Endothelial cell of umbilical vein (primary cell): ENCODE measurements at regions not wholly inside any gene's neighbourhood (a gene's known extent, or its start where the extent isn't known, plus 50 kb on each side); places are given as distances from the start of the nearest gene placed in this dataset.

Source experiments
- BruUV-seq: library from RNA; stranded (reverse); fragments of 400-500 nt; replicated peaks from 2 replicates; lab custom pipeline; 2021; lab: Mats Ljungman, UMichigan
- CTCF ChIA-PET: fragments of 300-600, 350-600 bp; sonication (Branson Sonifier 250); formaldehyde crosslinking; loops from one replicate; lab custom pipeline; 2021; ENCODE audit warnings: antibody characterized with exemption, inconsistent platforms; lab: Charles Lee
- POLR2A ChIA-PET: fragments of 300-600, 350-600 bp; sonication (Branson Sonifier 250); formaldehyde crosslinking; loops from one replicate; lab custom pipeline; 2021; ENCODE audit warnings: antibody characterized with exemption, inconsistent platforms; lab: Charles Lee
- DNase-seq: peaks from one replicate; pipeline ENCODE4 v3.0.0-alpha.2; 2011; ENCODE audit warnings: low read depth, low spot score
- FAIRE-seq: peaks from 2 replicates; lab custom pipeline; 2011; peaks lifted over from hg19 to GRCh38; lab: Jason Lieb, UNC
- H2AFZ ChIP-seq: 2 replicates; pipeline ENCODE4 v1.6.0; 2012; ENCODE audit warnings: low read depth, low read length, control low read depth, inconsistent platforms
- H3K27ac ChIP-seq: 2 replicates; pipeline ENCODE4 v1.5.1; 2011; ENCODE audit warnings: low read depth, mild to moderate bottlenecking, control low read depth, low read length, moderate library complexity; ENCODE audit not compliant: insufficient read depth
- H3K27me3 ChIP-seq, 2 experiments: 2 replicates each; pipeline versions ENCODE4 v1.6.0 to v1.6.1; 2011; ENCODE audit warnings: low read length in 2 of 2, mixed read lengths in 1 of 2; ENCODE audit not compliant: control insufficient read depth in 2 of 2, insufficient read depth in 2 of 2
- H3K36me3 ChIP-seq, 2 experiments: 2 replicates in 1 of 2; 3 replicates in 1 of 2; pipeline ENCODE4 v1.5.1; 2011; ENCODE audit warnings: low read length in 2 of 2, mild to moderate bottlenecking in 1 of 2, moderate library complexity in 1 of 2; ENCODE audit not compliant: control insufficient read depth in 2 of 2, insufficient read depth in 2 of 2; ENCODE audit errors: extremely low read depth in 1 of 2
- H3K4me1 ChIP-seq: 3 replicates; pipeline ENCODE4 v1.5.1; 2011; ENCODE audit warnings: mild to moderate bottlenecking, low read length; ENCODE audit not compliant: control insufficient read depth, insufficient read depth; ENCODE audit errors: extremely low read depth
- H3K4me2 ChIP-seq: 2 replicates; pipeline ENCODE4 v1.6.1; 2011; ENCODE audit warnings: low read length, control low read depth, mixed read lengths; ENCODE audit not compliant: insufficient read depth
- H3K4me3 ChIP-seq, 3 experiments: fragments of 200-600 bp in 1 of 3; sonication (generic), shearing (Covaris generic) in 1 of 3; replicated peaks in 1 of 3; 2 replicates each; pipeline ENCODE4 v1.5.1; 2011 to 2016; ENCODE audit warnings: control low read depth in 3 of 3, low read length in 3 of 3, mild to moderate bottlenecking in 2 of 3, inconsistent platforms in 1 of 3, low read depth in 1 of 3, moderate library complexity in 1 of 3; ENCODE audit not compliant: insufficient read depth in 1 of 3
- H3K79me2 ChIP-seq: 2 replicates; pipeline ENCODE4 v1.6.0; 2012; ENCODE audit warnings: low read length, inconsistent platforms; ENCODE audit not compliant: control insufficient read depth, insufficient read depth
- H3K9ac ChIP-seq: replicated peaks from 2 replicates; pipeline ENCODE3; 2011; ENCODE audit warnings: low read length, control low read depth; ENCODE audit not compliant: insufficient read depth; ENCODE audit errors: extremely low read depth
- H3K9me1 ChIP-seq: replicated peaks from 3 replicates; pipeline ENCODE4 v1.6.0; 2011; ENCODE audit warnings: mild to moderate bottlenecking, low read length; ENCODE audit not compliant: control insufficient read depth, insufficient read depth; ENCODE audit errors: extremely low read depth
- H3K9me3 ChIP-seq: replicated peaks from 2 replicates; pipeline ENCODE4 v1.5.1; 2012; ENCODE audit warnings: low read length, inconsistent platforms; ENCODE audit not compliant: control insufficient read depth, insufficient read depth
- H4K20me1 ChIP-seq: replicated peaks from 2 replicates; pipeline ENCODE3; 2011; ENCODE audit warnings: mild to moderate bottlenecking, low read length; ENCODE audit not compliant: control insufficient read depth, insufficient read depth; ENCODE audit errors: extremely low read depth
- CTCF ChIP-seq, 2 donors: IDR thresholded peaks; 1 replicate in 1 of 2; 2 replicates in 1 of 2; pipeline ENCODE4 v1.5.1; 2011; ENCODE audit warnings: low read length in 2 of 2, mild to moderate bottlenecking in 2 of 2, moderate library complexity in 2 of 2, control low read depth in 1 of 2, inconsistent platforms in 1 of 2, low read depth in 1 of 2; ENCODE audit not compliant: insufficient read depth in 1 of 2; ENCODE audit errors: extremely low read depth in 1 of 2
- EZH2 ChIP-seq: IDR thresholded peaks from 2 replicates; pipeline ENCODE4 v1.6.1; 2012; ENCODE audit warnings: borderline replicate concordance, low read depth, mild to moderate bottlenecking, moderate library complexity, low read length, inconsistent platforms; ENCODE audit not compliant: severe bottlenecking
- FOS ChIP-seq: IDR thresholded peaks from 2 replicates; pipeline ENCODE4 v1.6.1; 2011; ENCODE audit warnings: mild to moderate bottlenecking, low read length, moderate library complexity, borderline replicate concordance; ENCODE audit not compliant: insufficient read depth
- GATA2 ChIP-seq: IDR thresholded peaks from 2 replicates; pipeline ENCODE4 v1.7.0; 2011; ENCODE audit warnings: low read depth, mild to moderate bottlenecking, moderate library complexity, mixed read lengths, low read length; ENCODE audit not compliant: insufficient read length, insufficient read depth
- JUN ChIP-seq: IDR thresholded peaks from 2 replicates; pipeline ENCODE4 v1.6.1; 2011; ENCODE audit warnings: borderline replicate concordance, low read depth; ENCODE audit not compliant: insufficient read length, insufficient read depth
- MAX ChIP-seq: IDR thresholded peaks from 2 replicates; pipeline ENCODE4 v1.6.1; 2011; ENCODE audit not compliant: insufficient read depth, insufficient read length
- MYC ChIP-seq: IDR thresholded peaks from one replicate; pipeline ENCODE4 v1.6.1; 2011; ENCODE audit warnings: mild to moderate bottlenecking, low read depth, low read length
- POLR2A ChIP-seq: IDR thresholded peaks from 2 replicates; pipeline ENCODE4 v1.6.1; 2012; ENCODE audit warnings: low read depth, mild to moderate bottlenecking, control low read depth, low read length
- POLR2AphosphoS5 ChIP-seq: IDR thresholded peaks from 2 replicates; pipeline ENCODE4 v1.6.1; 2012; ENCODE audit warnings: low read depth, mild to moderate bottlenecking, control low read depth, low read length, moderate library complexity; ENCODE audit not compliant: insufficient read depth
- dilution Hi-C: fragments of 300-500 bp; cut with MboI; formaldehyde crosslinking; loops from one replicate; pipeline ENCODE4 v1.15.0; 2019; ENCODE audit warnings: low sequenced_read_pairs; ENCODE audit not compliant: extremely low pct_ligation_motif_present
- intact Hi-C: fragments of 100-400 bp; cut with micrococcal nuclease; formaldehyde crosslinking; loops from one replicate; pipeline ENCODE4 v1.10.0; 2022

GRCh38 chr12:97982684-97983083 is 520.1 kb downstream of the RMST start:
- BruUV-seq: no TSS peak
- Histone ChIP-seq H3K4me1 (no peaks in the 10 kb centered on the region), H3K36me3 (no peaks in the 10 kb centered on the region), H3K27ac (no peak overlapping the region), H3K9ac (no peak overlapping the region), H3K27me3 (no peaks in the 10 kb centered on the region), H2AFZ (no peak overlapping the region), H4K20me1 (no peaks in the 10 kb centered on the region), H3K9me1 (no peaks in the 10 kb centered on the region), H3K79me2 (no peaks in the 10 kb centered on the region), H3K4me2 (no peak overlapping the region), H3K9me3 (no peaks in the 10 kb centered on the region), H3K4me3 (no peak overlapping the region)
- dilution Hi-C loops (no loop called here), intact Hi-C loops (no loop called here)
- ChIA-PET CTCF (no interaction called here), POLR2A (no interaction called here)
- no peak for TF ChIP-seq MYC
- TF ChIP-seq GATA2: no peak
- no peak for TF ChIP-seq MAX
- no peak for TF ChIP-seq POLR2A
- TF ChIP-seq JUN: no peak
- no peak for TF ChIP-seq FOS
- no peak for TF ChIP-seq EZH2
- TF ChIP-seq CTCF (IDR thresholded peaks at IDR 0.05; ENCODE audit: extremely low read depth in 1 of 2, insufficient read depth in 1 of 2, low read depth in 1 of 2, low read length in 2 of 2): no peak
- no peak for TF ChIP-seq POLR2AphosphoS5
- no peak for FAIRE-seq
- DNase-seq: no peak
